ENCODE measurements at regions not wholly inside any gene's neighbourhood (a gene's known extent, or its start where the extent isn't known, plus 50 kb on each side); places are given as distances from the start of the nearest gene placed in this dataset.
"Not testable (repeated sequence)": the region's sequence is repeated elsewhere in the genome, so short reads cannot be mapped to it uniquely, and the experiment has no call there.

DNA sequence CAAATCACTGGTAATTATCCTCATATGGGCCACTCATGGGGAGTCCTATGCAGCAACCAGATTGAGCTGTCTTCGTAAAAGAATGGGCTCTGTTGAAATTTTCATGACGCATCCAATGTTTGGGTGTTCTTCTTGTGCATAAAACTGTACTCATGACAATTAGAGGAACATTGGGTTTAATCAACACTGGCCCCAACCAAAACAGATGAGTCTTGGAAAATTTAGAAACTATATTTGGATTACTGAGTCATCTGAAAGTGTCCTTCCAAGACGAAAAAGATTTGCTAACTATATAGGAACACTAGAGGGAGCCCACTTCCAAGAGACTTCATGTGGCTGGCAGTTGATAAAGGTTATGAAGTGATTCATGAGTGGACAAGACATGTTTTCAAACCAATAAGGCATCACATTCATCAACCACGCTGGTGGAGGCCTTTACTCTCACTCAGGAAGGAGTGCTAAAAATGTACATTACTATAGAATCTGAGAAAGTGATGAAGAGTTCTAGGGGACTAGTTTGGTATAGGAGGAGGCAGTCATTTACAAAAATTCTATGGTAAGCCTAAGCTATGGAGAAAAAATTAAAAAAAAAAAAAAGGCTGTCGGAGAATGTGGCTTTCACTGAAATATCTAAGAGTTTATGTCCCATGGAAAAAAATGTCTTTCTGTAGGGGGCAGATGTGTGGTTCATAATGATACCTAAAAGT lies 313.5 kb downstream of the PRDM9 start:
- H3K4me1 ChIP-seq (ENCODE audit: control insufficient read depth, insufficient read depth, low read length, poor library complexity, severe bottlenecking) = no peaks in the 10 kb centered on the region
- WGBS, 2 experiments (ENCODE audit: insufficient coverage in 2 of 2) = 90 to 93% methylated on average over 2 of the region's 5 CpGs
- H3K27ac ChIP-seq (ENCODE audit: low read depth, low read length, severe bottlenecking) = no peak overlapping the region
- no peak overlapping the region for H3K4me3 ChIP-seq (ENCODE audit: extremely low read depth, insufficient read depth, low read length, poor library complexity, severe bottlenecking)
- no peaks in the 10 kb centered on the region for H3K36me3 ChIP-seq (ENCODE audit: control insufficient read depth, insufficient read depth, low read length)
- no peaks in the 10 kb centered on the region for H3K9me3 ChIP-seq (ENCODE audit: control insufficient read depth, low read length)

DNA sequence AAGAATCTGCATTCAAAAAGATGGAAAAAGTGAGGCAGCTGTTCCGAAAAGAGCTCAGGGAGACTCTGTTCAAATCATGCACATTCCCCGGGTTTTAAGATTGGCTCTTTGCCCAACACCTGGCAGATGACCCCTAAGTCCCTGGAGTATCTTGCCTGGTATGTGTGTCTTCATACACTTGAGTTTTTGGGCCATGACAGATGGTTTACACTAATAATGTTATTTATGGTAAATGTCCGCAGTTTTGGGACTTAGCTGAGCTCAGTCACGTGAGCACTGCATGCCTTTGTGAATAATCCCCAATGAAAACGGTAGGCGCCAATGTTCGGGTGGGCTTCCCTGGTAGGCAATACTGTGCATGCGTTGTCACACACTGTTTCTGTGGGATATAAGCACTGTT lies 316.1 kb downstream of the PRDM9 start:
- H3K9me3 ChIP-seq (ENCODE audit: control insufficient read depth, low read length) = no peaks in the 10 kb centered on the region
- no peak overlapping the region for H3K27ac ChIP-seq (ENCODE audit: low read depth, low read length, severe bottlenecking)
- H3K4me1 ChIP-seq (ENCODE audit: control insufficient read depth, insufficient read depth, low read length, poor library complexity, severe bottlenecking) = no peaks in the 10 kb centered on the region
- H3K4me3 ChIP-seq (ENCODE audit: extremely low read depth, insufficient read depth, low read length, poor library complexity, severe bottlenecking) = no peak overlapping the region
- 91 to 93% methylated on average over 7 to 8 of the region's 8 CpGs for WGBS, 2 experiments (ENCODE audit: insufficient coverage in 2 of 2)
- no peaks in the 10 kb centered on the region for H3K36me3 ChIP-seq (ENCODE audit: control insufficient read depth, insufficient read depth, low read length)

DNA sequence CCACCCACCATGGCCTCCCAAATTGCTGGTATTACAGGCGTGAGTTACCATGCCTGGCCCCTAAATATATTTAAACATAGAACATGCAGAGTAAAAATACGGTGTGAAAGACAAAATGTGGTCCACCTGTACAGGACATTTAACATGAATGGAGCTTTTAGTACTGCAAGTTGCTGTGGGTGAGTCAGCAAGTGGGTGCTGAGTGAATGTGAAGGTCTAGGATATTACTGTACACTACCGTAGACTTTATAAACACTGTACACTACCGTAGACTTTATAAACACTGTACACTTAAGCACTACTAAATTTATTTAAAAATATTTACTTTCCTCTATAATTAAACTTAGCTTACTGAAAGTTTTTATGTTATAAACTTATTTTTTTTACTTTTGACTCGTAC lies 317.8 kb downstream of the PRDM9 start:
- WGBS, 2 experiments (ENCODE audit: insufficient coverage in 2 of 2) = 100% methylated on average over 1 of the region's 5 CpGs; no CpG with 5 or more reads in 1 of the 2 experiments
- Histone ChIP-seq H3K36me3 (ENCODE audit: control insufficient read depth, insufficient read depth, low read length) (no peaks in the 10 kb centered on the region), H3K27ac (ENCODE audit: low read depth, low read length, severe bottlenecking) (no peak overlapping the region), H3K4me3 (ENCODE audit: extremely low read depth, insufficient read depth, low read length, poor library complexity, severe bottlenecking) (no peak overlapping the region), H3K9me3 (ENCODE audit: control insufficient read depth, low read length) (no peaks in the 10 kb centered on the region), H3K4me1 (ENCODE audit: control insufficient read depth, insufficient read depth, low read length, poor library complexity, severe bottlenecking) (no peaks in the 10 kb centered on the region)

DNA sequence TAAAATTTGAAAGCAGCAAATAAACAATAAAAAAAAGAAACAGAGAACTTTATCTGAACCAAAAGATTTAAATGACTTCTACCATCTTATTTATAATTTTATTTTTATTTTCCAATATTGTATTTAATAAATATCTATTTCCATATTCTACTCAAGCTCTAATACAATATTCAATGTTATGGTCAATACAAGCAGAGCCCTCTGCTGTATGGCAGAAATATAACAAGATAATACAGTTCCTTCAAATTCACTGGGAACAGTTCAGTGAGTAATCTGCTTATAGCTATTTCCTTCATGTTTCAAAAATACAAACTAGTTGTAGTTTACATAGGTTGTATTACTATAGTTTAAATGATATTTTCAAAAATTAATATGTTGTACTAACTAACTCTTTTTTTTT lies 332.7 kb downstream of the PRDM9 start:
- Histone ChIP-seq H3K9me3 (ENCODE audit: control insufficient read depth, low read length) (peaks cover 4% of the 10 kb centered on the region), H3K4me1 (ENCODE audit: control insufficient read depth, insufficient read depth, low read length, poor library complexity, severe bottlenecking) (no peaks in the 10 kb centered on the region)

DNA sequence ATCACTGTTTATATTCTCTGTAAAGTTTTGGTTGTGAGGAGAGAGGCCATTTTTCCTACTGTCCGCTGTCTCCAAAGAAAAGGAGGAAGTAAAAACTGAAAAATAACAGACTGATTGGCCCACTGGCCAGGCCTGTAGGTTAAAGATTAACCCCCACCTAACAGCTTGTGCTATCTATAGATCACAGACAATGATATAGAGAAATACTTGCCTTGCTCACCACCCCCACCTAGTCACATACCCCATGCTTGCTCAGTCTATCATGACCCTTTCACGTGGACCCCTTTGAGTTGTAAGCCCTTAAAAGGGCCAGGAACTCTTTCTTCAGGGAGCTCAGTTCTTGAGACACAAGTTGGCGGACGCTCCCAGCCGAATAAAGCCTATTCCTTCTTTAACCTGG lies 357.4 kb downstream of the PRDM9 start:
- WGBS, 2 experiments (ENCODE audit: insufficient coverage in 2 of 2) = 76% methylated on average over 3 of the region's 5 CpGs; no CpG with 5 or more reads in 1 of the 2 experiments
- H3K4me3 ChIP-seq (ENCODE audit: extremely low read depth, insufficient read depth, low read length, poor library complexity, severe bottlenecking) = no peak overlapping the region
- H3K4me1 ChIP-seq (ENCODE audit: control insufficient read depth, insufficient read depth, low read length, poor library complexity, severe bottlenecking) = no peaks in the 10 kb centered on the region
- H3K27ac ChIP-seq (ENCODE audit: low read depth, low read length, severe bottlenecking) = no peak overlapping the region
- H3K9me3 ChIP-seq (ENCODE audit: control insufficient read depth, low read length) = no peaks in the 10 kb centered on the region
- H3K36me3 ChIP-seq (ENCODE audit: control insufficient read depth, insufficient read depth, low read length) = no peaks in the 10 kb centered on the region

More for the DNA sequence above, 332.7 kb downstream of the PRDM9 start:
- Histone ChIP-seq H3K4me3 (ENCODE audit: extremely low read depth, insufficient read depth, low read length, poor library complexity, severe bottlenecking) (no peak overlapping the region), H3K36me3 (ENCODE audit: control insufficient read depth, insufficient read depth, low read length) (no peaks in the 10 kb centered on the region), H3K27ac (ENCODE audit: low read depth, low read length, severe bottlenecking) (no peak overlapping the region)

DNA sequence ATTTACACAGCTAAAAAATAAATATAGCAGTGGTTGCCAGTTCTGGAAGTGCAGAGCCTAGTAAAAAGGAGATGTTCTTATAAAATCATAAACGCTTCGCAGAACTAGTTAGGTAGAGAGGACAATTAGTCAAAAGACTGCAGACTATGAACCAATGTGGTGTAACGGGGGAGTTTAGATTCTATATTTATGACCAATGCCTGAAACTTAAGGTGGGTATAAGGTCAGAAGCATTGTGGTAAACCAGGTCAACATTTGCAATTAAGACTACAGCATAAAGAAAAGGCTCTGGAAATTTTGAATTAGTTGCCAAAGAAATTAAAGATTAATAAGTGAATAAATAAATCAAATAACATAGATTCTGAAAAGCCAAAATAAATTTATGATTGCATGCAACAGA lies 370.4 kb downstream of the PRDM9 start:
- no peaks in the 10 kb centered on the region for H3K36me3 ChIP-seq (ENCODE audit: control insufficient read depth, insufficient read depth, low read length)
- H3K4me3 ChIP-seq (ENCODE audit: extremely low read depth, insufficient read depth, low read length, poor library complexity, severe bottlenecking) = no peak overlapping the region
- no peak overlapping the region for H3K27ac ChIP-seq (ENCODE audit: low read depth, low read length, severe bottlenecking)
- 85 to 100% methylated on average over 3 of the region's 3 CpGs for WGBS, 2 experiments (ENCODE audit: insufficient coverage in 2 of 2)
- no peaks in the 10 kb centered on the region for H3K9me3 ChIP-seq (ENCODE audit: control insufficient read depth, low read length)
- H3K4me1 ChIP-seq (ENCODE audit: control insufficient read depth, insufficient read depth, low read length, poor library complexity, severe bottlenecking) = no peaks in the 10 kb centered on the region

DNA sequence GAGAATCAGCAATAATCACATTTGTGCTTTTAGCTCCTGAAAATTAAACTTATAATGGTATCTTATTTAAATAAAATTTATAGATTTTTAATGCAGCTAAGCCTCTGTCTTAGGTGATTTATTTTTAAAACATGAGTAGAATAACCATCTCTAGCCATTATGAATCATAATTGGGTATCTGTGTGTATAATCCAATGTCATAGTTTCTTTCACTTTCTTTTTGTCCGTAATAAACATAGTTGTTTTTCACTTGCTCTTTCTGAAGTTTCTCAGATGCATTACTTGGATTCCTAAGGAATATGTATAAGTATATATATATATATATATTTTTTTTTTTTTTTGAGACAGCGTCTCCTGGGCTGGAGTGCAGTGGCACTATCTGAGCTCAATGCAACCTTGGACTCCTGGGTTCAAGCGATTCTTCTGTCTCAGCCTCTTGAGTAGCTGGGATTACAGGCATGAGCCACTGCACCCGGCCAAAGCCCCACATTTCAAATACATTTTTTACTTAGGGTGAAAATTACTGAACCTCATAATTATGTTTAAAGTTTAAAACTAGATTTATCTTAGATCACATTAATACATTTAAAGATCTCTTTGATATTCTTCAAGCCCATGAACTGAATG lies 377.1 kb downstream of the PRDM9 start:
- Histone ChIP-seq H3K4me1 (ENCODE audit: control insufficient read depth, insufficient read depth, low read length, poor library complexity, severe bottlenecking) (no peaks in the 10 kb centered on the region), H3K9me3 (ENCODE audit: control insufficient read depth, low read length) (no peaks in the 10 kb centered on the region), H3K27ac (ENCODE audit: low read depth, low read length, severe bottlenecking) (no peak overlapping the region), H3K36me3 (ENCODE audit: control insufficient read depth, insufficient read depth, low read length) (no peaks in the 10 kb centered on the region), H3K4me3 (ENCODE audit: extremely low read depth, insufficient read depth, low read length, poor library complexity, severe bottlenecking) (no peak overlapping the region)
- WGBS, 2 experiments (ENCODE audit: insufficient coverage in 2 of 2) = 100% methylated on average over 1 of the region's 4 CpGs; no CpG with 5 or more reads in 1 of the 2 experiments

DNA sequence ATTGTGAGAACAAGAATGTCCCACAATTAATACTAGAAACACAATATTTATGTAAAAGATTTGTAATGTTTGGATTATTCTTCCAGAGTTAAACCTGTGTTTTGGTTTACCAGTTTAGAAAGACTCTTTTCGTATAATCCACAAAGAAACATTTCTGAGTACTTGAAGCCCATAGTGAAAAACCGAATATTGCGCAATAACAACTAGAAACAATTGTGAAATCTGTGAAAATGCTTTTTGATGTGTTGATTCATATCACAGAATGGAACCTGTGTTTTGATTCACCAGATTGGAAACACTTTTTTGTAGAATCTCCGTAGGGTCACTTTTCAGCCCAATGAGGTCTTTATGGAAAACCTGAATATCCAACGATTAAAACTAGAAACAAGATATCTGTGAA lies 386.2 kb downstream of the PRDM9 start:
- Histone ChIP-seq H3K4me3 (ENCODE audit: extremely low read depth, insufficient read depth, low read length, poor library complexity, severe bottlenecking) (no peak overlapping the region), H3K27ac (ENCODE audit: low read depth, low read length, severe bottlenecking) (no peak overlapping the region), H3K36me3 (ENCODE audit: control insufficient read depth, insufficient read depth, low read length) (no peaks in the 10 kb centered on the region), H3K4me1 (ENCODE audit: control insufficient read depth, insufficient read depth, low read length, poor library complexity, severe bottlenecking) (no peaks in the 10 kb centered on the region), H3K9me3 (ENCODE audit: control insufficient read depth, low read length) (no peaks in the 10 kb centered on the region)
- 96 to 100% methylated on average over 1 to 4 of the region's 5 CpGs for WGBS, 2 experiments (ENCODE audit: insufficient coverage in 2 of 2)

DNA sequence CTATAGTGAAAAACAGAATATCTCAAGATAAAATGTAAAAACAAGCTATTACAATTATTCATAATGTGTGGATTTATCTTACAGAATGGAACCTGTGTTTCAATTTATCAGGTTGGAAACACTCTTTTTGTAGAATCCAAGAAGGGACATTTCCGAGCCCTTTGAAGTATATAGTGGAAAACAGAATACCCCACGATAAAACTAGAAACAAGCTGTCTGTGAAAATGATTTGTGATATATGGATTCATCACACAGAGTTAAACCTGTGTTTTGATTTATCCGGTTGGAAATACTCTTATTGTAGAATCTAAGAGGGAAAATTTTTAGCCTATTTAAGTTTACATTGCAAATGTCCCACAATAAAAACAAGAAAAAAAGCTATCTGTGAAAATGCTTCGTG lies 388.2 kb downstream of the PRDM9 start:
- Histone ChIP-seq H3K4me3 (ENCODE audit: extremely low read depth, insufficient read depth, low read length, poor library complexity, severe bottlenecking) (no peak overlapping the region), H3K36me3 (ENCODE audit: control insufficient read depth, insufficient read depth, low read length) (no peaks in the 10 kb centered on the region), H3K9me3 (ENCODE audit: control insufficient read depth, low read length) (no peaks in the 10 kb centered on the region), H3K4me1 (ENCODE audit: control insufficient read depth, insufficient read depth, low read length, poor library complexity, severe bottlenecking) (no peaks in the 10 kb centered on the region), H3K27ac (ENCODE audit: low read depth, low read length, severe bottlenecking) (no peak overlapping the region)
- 90 to 100% methylated on average over 1 to 2 of the region's 4 CpGs for WGBS, 2 experiments (ENCODE audit: insufficient coverage in 2 of 2)

DNA sequence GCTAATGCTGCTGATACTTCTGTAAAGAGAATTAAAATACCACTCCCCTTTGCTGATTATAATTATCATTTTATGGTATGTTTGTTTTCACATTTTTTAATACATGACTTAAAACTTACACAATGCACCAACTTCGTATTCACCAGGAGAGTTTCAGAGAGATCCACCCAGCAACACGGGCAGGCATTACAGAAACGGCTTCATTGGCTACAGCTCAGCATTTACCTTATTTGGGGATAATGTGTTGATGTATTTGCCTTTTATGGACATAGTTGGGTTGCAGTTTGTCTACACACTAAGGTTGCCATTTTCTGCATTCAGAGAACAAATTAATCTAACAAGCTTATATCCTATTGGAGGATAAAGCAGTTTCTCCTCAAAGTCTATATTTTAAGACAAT lies 423.6 kb downstream of the PRDM9 start:
- Histone ChIP-seq H3K4me3 (ENCODE audit: extremely low read depth, insufficient read depth, low read length, poor library complexity, severe bottlenecking) (no peak overlapping the region), H3K4me1 (ENCODE audit: control insufficient read depth, insufficient read depth, low read length, poor library complexity, severe bottlenecking) (no peaks in the 10 kb centered on the region), H3K9me3 (ENCODE audit: control insufficient read depth, low read length) (no peaks in the 10 kb centered on the region), H3K27ac (ENCODE audit: low read depth, low read length, severe bottlenecking) (no peak overlapping the region), H3K36me3 (ENCODE audit: control insufficient read depth, insufficient read depth, low read length) (no peaks in the 10 kb centered on the region)
- 73% methylated on average over 3 of the region's 3 CpGs; no CpG with 5 or more reads in 1 of the 2 experiments for WGBS, 2 experiments (ENCODE audit: insufficient coverage in 2 of 2)

DNA sequence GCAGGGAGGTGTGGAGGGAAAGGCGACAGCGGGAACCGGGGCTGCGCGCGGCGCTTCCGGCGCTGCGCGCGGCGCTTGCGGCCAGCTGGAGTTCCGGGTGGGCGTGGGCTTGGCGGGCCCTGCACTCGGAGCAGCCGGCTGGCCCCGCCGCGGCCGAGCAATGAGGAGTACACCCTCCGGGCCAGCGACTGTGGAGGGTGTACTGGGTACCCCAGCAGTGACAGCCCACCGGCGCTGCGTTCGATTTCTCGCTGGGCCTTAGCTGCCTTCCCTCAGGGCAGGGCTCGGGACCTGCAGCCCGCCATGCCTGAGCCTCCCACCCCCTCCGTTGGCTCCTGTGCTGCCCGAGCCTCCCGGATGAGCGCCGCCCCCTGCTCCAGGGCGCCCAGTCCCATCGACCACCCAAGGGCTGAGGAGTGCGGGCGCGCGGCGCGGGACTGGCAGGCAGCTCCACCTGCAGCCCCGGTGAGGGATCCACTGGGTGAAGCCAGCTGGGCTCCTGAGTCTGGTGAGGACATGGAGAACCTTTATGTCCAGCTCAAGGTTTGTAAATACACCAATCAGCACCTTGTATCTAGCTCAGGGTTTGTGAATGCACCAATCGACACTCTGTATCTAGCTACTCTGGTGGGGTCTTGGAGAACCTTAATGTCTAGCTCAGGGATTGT lies 444.0 kb downstream of the PRDM9 start:
- not testable (repeated sequence) for H3K4me3 ChIP-seq (ENCODE audit: extremely low read depth, insufficient read depth, low read length, poor library complexity, severe bottlenecking); H3K36me3 ChIP-seq (ENCODE audit: control insufficient read depth, insufficient read depth, low read length); H3K9me3 ChIP-seq (ENCODE audit: control insufficient read depth, low read length); H3K27ac ChIP-seq (ENCODE audit: low read depth, low read length, severe bottlenecking); H3K4me1 ChIP-seq (ENCODE audit: control insufficient read depth, insufficient read depth, low read length, poor library complexity, severe bottlenecking)
- 83 to 95% methylated on average over 17 to 36 of the region's 47 CpGs for WGBS, 2 experiments (ENCODE audit: insufficient coverage in 2 of 2)

Data from mesodermal cell (in vitro differentiated cells).